Erythroblast (primary cell): ENCODE measurements at regions not wholly inside any gene's neighbourhood (a gene's known extent, or its start where the extent isn't known, plus 50 kb on each side); places are given as distances from the start of the nearest gene placed in this dataset.

ENCODE experiments used
- GATA1 ChIP-seq: IDR thresholded peaks from 2 replicates; pipeline ENCODE4 v1.6.1; 2011; ENCODE audit warnings: low read depth, mild to moderate bottlenecking, control low read depth, low read length, moderate library complexity
- POLR2A ChIP-seq: IDR thresholded peaks from 2 replicates; pipeline ENCODE4 v1.6.1; 2011; ENCODE audit warnings: mild to moderate bottlenecking, low read length

DNA sequence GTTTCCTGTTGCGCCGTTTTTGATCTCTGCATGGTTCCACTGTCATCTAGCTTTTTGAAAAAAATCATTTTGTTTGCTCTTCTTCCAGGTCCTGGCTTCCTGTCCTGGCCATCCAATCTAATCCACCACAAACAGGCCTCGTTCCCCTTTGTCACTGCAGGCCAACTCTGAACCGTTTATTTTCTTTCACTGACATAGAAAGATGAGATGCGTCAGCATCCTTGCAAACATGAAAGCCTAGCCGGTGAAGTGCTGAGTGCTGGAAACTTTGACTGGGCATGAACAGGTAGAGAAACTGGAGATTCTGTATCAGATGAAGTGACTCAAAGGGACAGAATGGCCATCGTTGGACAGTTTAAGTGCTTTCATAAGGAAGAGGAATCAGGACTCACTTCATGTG lies 1247.8 kb downstream of the TYW1 start:
- TF ChIP-seq POLR2A (no peak), GATA1 (no peak)
